DOHH2 (cell line): ENCODE measurements at regions not wholly inside any gene's neighbourhood (a gene's known extent, or its start where the extent isn't known, plus 50 kb on each side); places are given as distances from the start of the nearest gene placed in this dataset.

ENCODE experiments used
- EZH2phosphoT487 ChIP-seq: fragments of 200-600 bp; sonication (generic); IDR thresholded peaks from 2 replicates; pipeline ENCODE4 v1.6.1; 2017; ENCODE audit warnings: borderline replicate concordance, mild to moderate bottlenecking, antibody characterized with exemption, low read length, moderate library complexity, mixed read lengths
- TF ChIP-seq, protein P1 (sequence below): fragments of 200-600 bp; sonication (generic); IDR thresholded peaks from one replicate; pipeline ENCODE4 v1.5.1; 2014; ENCODE audit warnings: antibody characterized with exemption, mild to moderate bottlenecking, low read depth, low read length; ENCODE audit not compliant: poor library complexity, severe bottlenecking

GRCh38 chr4:135268369-135268768, 1066.8 kb upstream of the PABPC4L start:
- TF ChIP-seq, protein P1, sequence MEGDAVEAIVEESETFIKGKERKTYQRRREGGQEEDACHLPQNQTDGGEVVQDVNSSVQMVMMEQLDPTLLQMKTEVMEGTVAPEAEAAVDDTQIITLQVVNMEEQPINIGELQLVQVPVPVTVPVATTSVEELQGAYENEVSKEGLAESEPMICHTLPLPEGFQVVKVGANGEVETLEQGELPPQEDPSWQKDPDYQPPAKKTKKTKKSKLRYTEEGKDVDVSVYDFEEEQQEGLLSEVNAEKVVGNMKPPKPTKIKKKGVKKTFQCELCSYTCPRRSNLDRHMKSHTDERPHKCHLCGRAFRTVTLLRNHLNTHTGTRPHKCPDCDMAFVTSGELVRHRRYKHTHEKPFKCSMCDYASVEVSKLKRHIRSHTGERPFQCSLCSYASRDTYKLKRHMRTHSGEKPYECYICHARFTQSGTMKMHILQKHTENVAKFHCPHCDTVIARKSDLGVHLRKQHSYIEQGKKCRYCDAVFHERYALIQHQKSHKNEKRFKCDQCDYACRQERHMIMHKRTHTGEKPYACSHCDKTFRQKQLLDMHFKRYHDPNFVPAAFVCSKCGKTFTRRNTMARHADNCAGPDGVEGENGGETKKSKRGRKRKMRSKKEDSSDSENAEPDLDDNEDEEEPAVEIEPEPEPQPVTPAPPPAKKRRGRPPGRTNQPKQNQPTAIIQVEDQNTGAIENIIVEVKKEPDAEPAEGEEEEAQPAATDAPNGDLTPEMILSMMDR, result no peak
- TF ChIP-seq EZH2phosphoT487, result no peak
